ENCODE measurements at regions not wholly inside any gene's neighbourhood (a gene's known extent, or its start where the extent isn't known, plus 50 kb on each side); places are given as distances from the start of the nearest gene placed in this dataset.

- H3K27ac Mint-ChIP-seq (ENCODE audit: unreplicated experiment): no peak overlapping the region
- H3K36me3 Mint-ChIP-seq (ENCODE audit: unreplicated experiment): peaks cover 4% of the 10 kb centered on the region
- H3K27me3 Mint-ChIP-seq (ENCODE audit: unreplicated experiment): no peaks in the 10 kb centered on the region
- peaks cover 2% of the 10 kb centered on the region for H3K9me3 Mint-ChIP-seq (ENCODE audit: unreplicated experiment)
- DNase-seq: no peak
- no peak for TF ChIP-seq CTCF (IDR thresholded peaks at IDR 0.05; ENCODE audit: partially characterized antibody, unreplicated experiment)
- peaks cover 7% of the 10 kb centered on the region for H3K4me1 Mint-ChIP-seq (ENCODE audit: low read depth, unreplicated experiment)
- H3K4me3 Mint-ChIP-seq (ENCODE audit: unreplicated experiment): no peak overlapping the region
Observed at GRCh38 chr12:25337916-25338315, 87.2 kb upstream of the KRAS start.

- Mint-ChIP-seq H3K9me3 (ENCODE audit: unreplicated experiment) (no peaks in the 10 kb centered on the region), H3K4me3 (ENCODE audit: unreplicated experiment) (no peak overlapping the region), H3K27ac (ENCODE audit: unreplicated experiment) (no peak overlapping the region), H3K27me3 (ENCODE audit: unreplicated experiment) (no peaks in the 10 kb centered on the region), H3K36me3 (ENCODE audit: unreplicated experiment) (no peaks in the 10 kb centered on the region), H3K4me1 (ENCODE audit: low read depth, unreplicated experiment) (no peaks in the 10 kb centered on the region)
- no peak for DNase-seq
- TF ChIP-seq CTCF (IDR thresholded peaks at IDR 0.05; ENCODE audit: partially characterized antibody, unreplicated experiment): no peak
Observed at GRCh38 chr12:25332143-25332542, 81.4 kb upstream of the KRAS start.

GRCh38 chr12:25328072-25328712 is 77.5 kb upstream of the KRAS start:
- Mint-ChIP-seq H3K27ac (ENCODE audit: unreplicated experiment) (no peak overlapping the region), H3K27me3 (ENCODE audit: unreplicated experiment) (no peaks in the 10 kb centered on the region), H3K4me3 (ENCODE audit: unreplicated experiment) (no peak overlapping the region), H3K36me3 (ENCODE audit: unreplicated experiment) (no peaks in the 10 kb centered on the region), H3K9me3 (ENCODE audit: unreplicated experiment) (no peaks in the 10 kb centered on the region), H3K4me1 (ENCODE audit: low read depth, unreplicated experiment) (no peaks in the 10 kb centered on the region)
- TF ChIP-seq CTCF (IDR thresholded peaks at IDR 0.05; ENCODE audit: partially characterized antibody, unreplicated experiment): no peak
- DNase-seq: no peak

- no peak for DNase-seq
- Mint-ChIP-seq H3K36me3 (ENCODE audit: unreplicated experiment) (no peaks in the 10 kb centered on the region), H3K4me1 (ENCODE audit: low read depth, unreplicated experiment) (no peaks in the 10 kb centered on the region), H3K27ac (ENCODE audit: unreplicated experiment) (no peak overlapping the region), H3K4me3 (ENCODE audit: unreplicated experiment) (no peak overlapping the region), H3K27me3 (ENCODE audit: unreplicated experiment) (no peaks in the 10 kb centered on the region), H3K9me3 (ENCODE audit: unreplicated experiment) (no peaks in the 10 kb centered on the region)
- TF ChIP-seq CTCF (IDR thresholded peaks at IDR 0.05; ENCODE audit: partially characterized antibody, unreplicated experiment): no peak
Observed at GRCh38 chr12:25327321-25327720, 76.6 kb upstream of the KRAS start.

GRCh38 chr12:25326326-25326725 is 75.6 kb upstream of the KRAS start:
- no peak for DNase-seq
- Mint-ChIP-seq H3K36me3 (ENCODE audit: unreplicated experiment) (no peaks in the 10 kb centered on the region), H3K4me3 (ENCODE audit: unreplicated experiment) (no peak overlapping the region), H3K27me3 (ENCODE audit: unreplicated experiment) (no peaks in the 10 kb centered on the region), H3K27ac (ENCODE audit: unreplicated experiment) (no peak overlapping the region), H3K9me3 (ENCODE audit: unreplicated experiment) (no peaks in the 10 kb centered on the region), H3K4me1 (ENCODE audit: low read depth, unreplicated experiment) (no peaks in the 10 kb centered on the region)
- TF ChIP-seq CTCF (IDR thresholded peaks at IDR 0.05; ENCODE audit: partially characterized antibody, unreplicated experiment): no peak
